HEK293 (cell line): ENCODE measurements at regions not wholly inside any gene's neighbourhood (a gene's known extent, or its start where the extent isn't known, plus 50 kb on each side); places are given as distances from the start of the nearest gene placed in this dataset.

Experiments used
- KLF16 ChIP-seq: fragments of 450-650 bp; formaldehyde crosslinking; IDR thresholded peaks from 2 replicates; pipeline ENCODE4 v1.5.1; 2017; ENCODE audit warnings: missing biosample characterization, missing genetic modification characterization
- KLF17 ChIP-seq: fragments of 450-650 bp; formaldehyde crosslinking; IDR thresholded peaks from 2 replicates; pipeline ENCODE4 v1.5.1; 2016; ENCODE audit warnings: missing biosample characterization, missing genetic modification characterization
- KLF9 ChIP-seq: fragments of 450-650 bp; formaldehyde crosslinking; IDR thresholded peaks from 2 replicates; pipeline ENCODE4 v1.5.1; 2016; ENCODE audit warnings: missing biosample characterization, missing genetic modification characterization, low read depth
- PRDM1 ChIP-seq: fragments of 450-650 bp; formaldehyde crosslinking; IDR thresholded peaks from 2 replicates; pipeline ENCODE4; 2016; ENCODE audit warnings: missing biosample characterization, missing genetic modification characterization
- SCRT1 ChIP-seq: fragments of 450-650 bp; formaldehyde crosslinking; IDR thresholded peaks from 2 replicates; pipeline ENCODE4 v1.5.1; 2016; ENCODE audit warnings: missing biosample characterization, missing genetic modification characterization, borderline replicate concordance
- SCRT2 ChIP-seq: fragments of 450-650 bp; formaldehyde crosslinking; IDR thresholded peaks from 2 replicates; pipeline ENCODE4 v1.5.1; 2016; ENCODE audit warnings: missing biosample characterization, missing genetic modification characterization
- TCF7L2 ChIP-seq: IDR thresholded peaks from 2 replicates; pipeline ENCODE4 v1.6.1; 2011; ENCODE audit warnings: low read depth, mild to moderate bottlenecking, inconsistent platforms, low read length, moderate library complexity, borderline replicate concordance
- TRIM28 ChIP-seq: IDR thresholded peaks from 2 replicates; pipeline ENCODE4 v1.6.1; 2011; ENCODE audit warnings: low read length, control low read depth, borderline replicate concordance
- ZBTB17 ChIP-seq: fragments of 450-650 bp; formaldehyde crosslinking; IDR thresholded peaks from 2 replicates; pipeline ENCODE4 v1.5.1; 2016; ENCODE audit warnings: missing biosample characterization, missing genetic modification characterization
- ZBTB49 ChIP-seq: fragments of 450-650 bp; formaldehyde crosslinking; IDR thresholded peaks from 2 replicates; pipeline ENCODE4 v1.5.1; 2016; ENCODE audit warnings: missing biosample characterization, missing genetic modification characterization, low read depth
- ZFP69B ChIP-seq: fragments of 450-650 bp; formaldehyde crosslinking; IDR thresholded peaks from 2 replicates; pipeline ENCODE4 v1.5.1; 2016; ENCODE audit warnings: missing biosample characterization, missing genetic modification characterization
- ZIC2 ChIP-seq: fragments of 450-650 bp; formaldehyde crosslinking; IDR thresholded peaks from 2 replicates; pipeline ENCODE4 v1.5.1; 2016; ENCODE audit warnings: missing biosample characterization, missing genetic modification characterization
- ZNF146 ChIP-seq: fragments of 450-650 bp; formaldehyde crosslinking; IDR thresholded peaks from 2 replicates; pipeline ENCODE4 v1.5.1; 2016; ENCODE audit warnings: missing biosample characterization, missing genetic modification characterization
- ZNF169 ChIP-seq: fragments of 450-650 bp; formaldehyde crosslinking; IDR thresholded peaks from 2 replicates; pipeline ENCODE4 v1.5.1; 2016; ENCODE audit warnings: missing biosample characterization, missing genetic modification characterization
- ZNF2 ChIP-seq: fragments of 450-650 bp; formaldehyde crosslinking; IDR thresholded peaks from 2 replicates; pipeline ENCODE4 v1.5.1; 2016; ENCODE audit warnings: missing biosample characterization, missing genetic modification characterization
- ZNF211 ChIP-seq: fragments of 450-650 bp; formaldehyde crosslinking; IDR thresholded peaks from 2 replicates; pipeline ENCODE4 v1.5.1; 2016; ENCODE audit warnings: low read depth, missing biosample characterization, missing genetic modification characterization
- ZNF26 ChIP-seq: fragments of 450-650 bp; formaldehyde crosslinking; IDR thresholded peaks from 2 replicates; pipeline ENCODE4 v1.5.1; 2016; ENCODE audit warnings: missing biosample characterization, missing genetic modification characterization
- ZNF274 ChIP-seq, 2 experiments: fragments of 200-500 bp in 1 of 2; fragments of 450-650 bp in 1 of 2; sonication (Bioruptor generic) in 1 of 2; formaldehyde crosslinking in 1 of 2; IDR thresholded peaks; 2 replicates each; pipeline versions ENCODE4 v1.5.1 to v1.6.1; 2014 to 2016; ENCODE audit warnings: borderline replicate concordance in 1 of 2, inconsistent platforms in 1 of 2, low read length in 1 of 2, missing biosample characterization in 1 of 2, missing genetic modification characterization in 1 of 2
- ZNF324 ChIP-seq: fragments of 450-650 bp; formaldehyde crosslinking; IDR thresholded peaks from 2 replicates; pipeline ENCODE4 v1.5.1; 2016; ENCODE audit warnings: missing biosample characterization, missing genetic modification characterization
- ZNF362 ChIP-seq: fragments of 450-650 bp; formaldehyde crosslinking; IDR thresholded peaks from 2 replicates; pipeline ENCODE4 v1.5.1; 2016; ENCODE audit warnings: missing biosample characterization, missing genetic modification characterization
- ZNF473 ChIP-seq: fragments of 450-650 bp; formaldehyde crosslinking; IDR thresholded peaks from 2 replicates; pipeline ENCODE4 v1.5.1; 2017; ENCODE audit warnings: missing biosample characterization, missing genetic modification characterization
- ZNF48 ChIP-seq: fragments of 450-650 bp; formaldehyde crosslinking; IDR thresholded peaks from 2 replicates; pipeline ENCODE4 v1.5.1; 2016; ENCODE audit warnings: missing biosample characterization, missing genetic modification characterization
- ZNF530 ChIP-seq: fragments of 450-650 bp; formaldehyde crosslinking; IDR thresholded peaks from 2 replicates; pipeline ENCODE4 v1.5.1; 2016; ENCODE audit warnings: low read depth, missing biosample characterization, missing genetic modification characterization
- ZNF549 ChIP-seq: fragments of 450-650 bp; IDR thresholded peaks from 2 replicates; pipeline ENCODE4 v1.5.1; 2018; ENCODE audit warnings: missing biosample characterization, missing genetic modification characterization, mild to moderate bottlenecking, inconsistent platforms, moderate library complexity
- ZNF558 ChIP-seq: fragments of 450-650 bp; formaldehyde crosslinking; IDR thresholded peaks from 2 replicates; pipeline ENCODE4 v1.5.1; 2016; ENCODE audit warnings: missing biosample characterization, missing genetic modification characterization
- ZNF560 ChIP-seq: fragments of 450-650 bp; formaldehyde crosslinking; IDR thresholded peaks from 2 replicates; pipeline ENCODE4 v1.5.1; 2017; ENCODE audit warnings: missing biosample characterization, missing genetic modification characterization, borderline replicate concordance
- ZNF580 ChIP-seq: fragments of 450-650 bp; formaldehyde crosslinking; IDR thresholded peaks from 2 replicates; pipeline ENCODE4 v1.5.1; 2016; ENCODE audit warnings: missing biosample characterization, missing genetic modification characterization
- ZNF610 ChIP-seq: fragments of 450-650 bp; formaldehyde crosslinking; IDR thresholded peaks from 2 replicates; pipeline ENCODE4 v1.5.1; 2016; ENCODE audit warnings: missing biosample characterization, missing genetic modification characterization, borderline replicate concordance
- ZNF624 ChIP-seq: fragments of 450-650 bp; formaldehyde crosslinking; IDR thresholded peaks from 2 replicates; pipeline ENCODE4 v1.5.1; 2017; ENCODE audit warnings: missing biosample characterization, missing genetic modification characterization
- ZNF654 ChIP-seq: fragments of 450-650 bp; formaldehyde crosslinking; IDR thresholded peaks from 2 replicates; pipeline ENCODE4 v1.5.1; 2016; ENCODE audit warnings: low read depth, missing biosample characterization, missing genetic modification characterization
- ZNF701 ChIP-seq: fragments of 450-650 bp; formaldehyde crosslinking; IDR thresholded peaks from 2 replicates; pipeline ENCODE4 v1.5.1; 2016; ENCODE audit warnings: missing biosample characterization, missing genetic modification characterization
- ZNF777 ChIP-seq: fragments of 450-650 bp; formaldehyde crosslinking; IDR thresholded peaks from 2 replicates; pipeline ENCODE4 v1.5.1; 2017; ENCODE audit warnings: missing biosample characterization, missing genetic modification characterization, borderline replicate concordance
- ZNF791 ChIP-seq: fragments of 450-650 bp; formaldehyde crosslinking; IDR thresholded peaks from 2 replicates; pipeline ENCODE4 v1.5.1; 2016; ENCODE audit warnings: missing biosample characterization, missing genetic modification characterization
- TF ChIP-seq, protein P1 (sequence below): fragments of 450-650 bp; formaldehyde crosslinking; IDR thresholded peaks from 2 replicates; pipeline ENCODE4 v1.5.1; 2017; ENCODE audit warnings: missing biosample characterization, missing genetic modification characterization

GRCh38 chr2:196586511-196586991 is 53.0 kb upstream of the CCDC150 start (continued):
- TF ChIP-seq ZFP69B (0 out of 2 replicates have a peak, but pooled peaks have one; percentile 17), ZNF624 (tag by site-specific recombination) (no peak), ZNF2 (peak; percentile 62; the same call in 1 of the 2 replicates), ZNF169 (no peak), ZNF701 (tag by site-specific recombination) (no peak), ZBTB49 (tag by site-specific recombination) (no peak), ZNF274 (IDR thresholded peaks at IDR 0.05; ENCODE audit: low read length) (no peak), ZNF274 (tag by site-specific recombination; IDR thresholded peaks at IDR 0.05; ENCODE audit: borderline replicate concordance) (no peak), TCF7L2 (no peak), ZNF211 (tag by site-specific recombination) (no peak), ZNF560 (tag by site-specific recombination) (no peak), ZNF26 (no peak), ZNF777 (tag by site-specific recombination) (no peak), TRIM28 (no peak), ZNF610 (tag by site-specific recombination) (no peak), ZNF473 (tag by site-specific recombination) (no peak), KLF9 (tag by site-specific recombination) (no peak), KLF17 (tag by site-specific recombination) (no peak), ZNF48 (tag by site-specific recombination) (no peak), ZIC2 (tag by site-specific recombination) (peak; percentile 33; the same call in 1 of the 2 replicates), SCRT2 (tag by site-specific recombination) (no peak), KLF16 (tag by site-specific recombination) (no peak), ZNF324 (tag by site-specific recombination) (peak; percentile 47; the same call in 1 of the 2 replicates), SCRT1 (no peak), ZNF530 (tag by site-specific recombination) (no peak), ZNF146 (tag by site-specific recombination) (no peak), PRDM1 (tag by site-specific recombination) (0 out of 2 replicates have a peak, but pooled peaks have one; percentile 50), ZNF558 (tag by site-specific recombination) (peak; percentile 47; the same call in 1 of the 2 replicates), ZNF549 (no peak), ZNF654 (tag by site-specific recombination) (no peak), ZNF791 (tag by site-specific recombination) (no peak), ZNF580 (tag by site-specific recombination) (0 out of 2 replicates have a peak, but pooled peaks have one; percentile 10), ZNF362 (tag by site-specific recombination) (peak; percentile 87), ZBTB17 (tag by site-specific recombination) (peak; percentile 80)
- TF ChIP-seq, protein P1, sequence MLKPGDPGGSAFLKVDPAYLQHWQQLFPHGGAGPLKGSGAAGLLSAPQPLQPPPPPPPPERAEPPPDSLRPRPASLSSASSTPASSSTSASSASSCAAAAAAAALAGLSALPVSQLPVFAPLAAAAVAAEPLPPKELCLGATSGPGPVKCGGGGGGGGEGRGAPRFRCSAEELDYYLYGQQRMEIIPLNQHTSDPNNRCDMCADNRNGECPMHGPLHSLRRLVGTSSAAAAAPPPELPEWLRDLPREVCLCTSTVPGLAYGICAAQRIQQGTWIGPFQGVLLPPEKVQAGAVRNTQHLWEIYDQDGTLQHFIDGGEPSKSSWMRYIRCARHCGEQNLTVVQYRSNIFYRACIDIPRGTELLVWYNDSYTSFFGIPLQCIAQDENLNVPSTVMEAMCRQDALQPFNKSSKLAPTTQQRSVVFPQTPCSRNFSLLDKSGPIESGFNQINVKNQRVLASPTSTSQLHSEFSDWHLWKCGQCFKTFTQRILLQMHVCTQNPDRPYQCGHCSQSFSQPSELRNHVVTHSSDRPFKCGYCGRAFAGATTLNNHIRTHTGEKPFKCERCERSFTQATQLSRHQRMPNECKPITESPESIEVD (tag by site-specific recombination), result peak; percentile 91
